ENCODE measurements at regions not wholly inside any gene's neighbourhood (a gene's known extent, or its start where the extent isn't known, plus 50 kb on each side); places are given as distances from the start of the nearest gene placed in this dataset.

GRCh38 chrX:20461002-20461401 is 194.3 kb upstream of the RPS6KA3 start:
- no peak overlapping the region for H3K4me3 ChIP-seq (ENCODE audit: low read depth, low read length)
- TF ChIP-seq CTCF (IDR thresholded peaks at IDR 0.05; ENCODE audit: insufficient read depth, low read depth, low read length) = no peak
- H3K27me3 ChIP-seq (ENCODE audit: control insufficient read depth, insufficient read depth, low read length) = no peaks in the 10 kb centered on the region
- POLR2A ChIA-PET = no interaction called here
- CTCF ChIA-PET = no interaction called here
- DNase-seq (ENCODE audit: low read depth) = no peak
- no peaks in the 10 kb centered on the region for H3K36me3 ChIP-seq (ENCODE audit: control insufficient read depth, insufficient read depth, low read length)

DNA sequence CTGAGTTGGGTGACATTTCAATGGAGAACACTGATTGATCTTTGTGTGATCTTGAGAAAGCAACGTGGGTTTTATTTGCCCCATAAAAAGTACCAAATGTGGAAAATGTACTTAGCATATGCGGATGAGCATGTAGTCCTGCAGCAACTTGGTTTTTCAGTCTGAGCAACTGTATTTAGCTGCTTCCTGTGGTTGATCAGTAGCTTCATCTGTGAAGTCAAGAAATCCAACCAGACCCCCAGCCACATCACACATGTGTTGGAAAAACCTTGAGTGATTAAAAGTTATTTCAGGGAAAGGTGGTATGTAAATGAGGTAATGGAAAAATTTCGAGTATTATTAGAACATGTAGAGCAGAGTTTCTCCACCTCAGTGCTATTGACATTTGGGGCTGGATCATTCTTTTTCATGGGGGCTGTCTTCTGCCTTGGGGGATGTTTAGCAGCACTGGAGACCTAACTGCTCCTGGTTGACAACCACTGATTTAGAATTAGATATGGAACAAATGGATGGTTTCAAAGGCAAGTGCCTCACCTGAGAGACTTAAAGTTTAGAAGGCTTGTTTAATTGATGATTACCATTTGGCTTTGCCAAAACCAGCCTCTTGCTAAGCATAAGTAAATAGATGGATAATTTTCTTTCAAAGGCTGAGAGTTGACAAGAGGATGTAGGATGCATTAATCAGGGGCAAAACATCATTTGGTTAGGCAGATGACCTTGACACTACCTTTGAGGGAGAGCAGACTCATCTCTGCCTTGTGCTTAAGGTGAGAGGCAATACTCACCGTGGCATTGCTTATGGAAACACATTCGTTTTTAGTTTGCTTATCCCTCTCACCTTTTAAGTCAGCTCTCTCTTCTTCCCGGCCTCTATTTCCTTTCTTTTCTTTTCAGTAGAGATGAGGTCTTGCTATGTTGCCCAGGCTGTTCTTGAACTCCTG is 193.0 kb upstream of the RPS6KA3 start:
- TF ChIP-seq CTCF (IDR thresholded peaks at IDR 0.05; ENCODE audit: insufficient read depth, low read depth, low read length) = no peak
- no peaks in the 10 kb centered on the region for H3K36me3 ChIP-seq (ENCODE audit: control insufficient read depth, insufficient read depth, low read length)
- no peak for DNase-seq (ENCODE audit: low read depth)
- POLR2A ChIA-PET = no interaction called here
- no peaks in the 10 kb centered on the region for H3K27me3 ChIP-seq (ENCODE audit: control insufficient read depth, insufficient read depth, low read length)
- no peak overlapping the region for H3K4me3 ChIP-seq (ENCODE audit: low read depth, low read length)
- CTCF ChIA-PET = interaction anchor here (0.6 kb wide), 1 partner anchor 570 kb away, joined by 3 read pairs; no protein-coding TSS in a partner anchor

DNA sequence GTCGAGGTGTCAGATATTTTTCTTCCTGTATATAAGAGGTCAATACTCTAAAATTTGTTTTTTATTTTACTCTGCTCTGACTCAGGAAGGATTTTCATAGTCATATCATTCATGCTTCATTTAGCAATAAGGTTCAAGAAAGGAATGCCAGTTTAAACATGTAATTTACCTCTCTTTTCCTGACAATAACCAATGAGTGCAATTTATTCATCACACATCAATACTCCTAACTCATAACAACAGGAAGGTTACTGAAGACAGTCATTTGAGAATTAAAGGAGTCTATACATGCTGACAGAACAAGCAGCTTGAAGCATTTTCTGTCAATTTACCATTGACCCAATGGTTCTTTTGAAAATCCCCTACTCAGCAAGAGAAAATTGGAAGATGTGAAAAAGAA is 190.3 kb upstream of the RPS6KA3 start:
- ChIA-PET CTCF (interaction anchor here (0.9 kb wide), 1 partner anchor 10 kb away, joined by 3 read pairs; no protein-coding TSS in a partner anchor), POLR2A (no interaction called here)
- Histone ChIP-seq H3K27me3 (ENCODE audit: control insufficient read depth, insufficient read depth, low read length) (no peaks in the 10 kb centered on the region), H3K4me3 (ENCODE audit: low read depth, low read length) (no peak overlapping the region), H3K36me3 (ENCODE audit: control insufficient read depth, insufficient read depth, low read length) (no peaks in the 10 kb centered on the region)
- TF ChIP-seq CTCF (IDR thresholded peaks at IDR 0.05; ENCODE audit: insufficient read depth, low read depth, low read length) = no peak
- no peak for DNase-seq (ENCODE audit: low read depth)

DNA sequence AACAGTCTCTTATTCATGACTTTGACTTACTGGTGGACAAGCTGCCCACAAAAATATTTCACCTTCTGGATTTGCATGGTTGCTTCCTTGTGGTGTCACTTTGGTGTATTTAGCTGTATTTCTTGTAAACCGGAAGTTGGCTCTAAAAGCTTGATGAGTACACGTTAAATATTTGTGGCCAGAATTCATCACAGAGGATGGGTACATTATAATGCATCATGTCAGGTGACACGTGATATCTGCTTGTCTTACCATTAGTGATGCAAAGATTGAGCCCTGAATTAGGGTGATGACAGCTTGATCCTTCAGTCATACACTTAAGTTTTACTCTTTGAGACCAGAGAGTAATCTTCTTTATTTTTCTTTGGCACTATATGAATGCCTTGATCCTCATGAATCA is 188.3 kb upstream of the RPS6KA3 start:
- Histone ChIP-seq H3K27me3 (ENCODE audit: control insufficient read depth, insufficient read depth, low read length) (no peaks in the 10 kb centered on the region), H3K4me3 (ENCODE audit: low read depth, low read length) (no peak overlapping the region), H3K36me3 (ENCODE audit: control insufficient read depth, insufficient read depth, low read length) (no peaks in the 10 kb centered on the region)
- DNase-seq (ENCODE audit: low read depth) = no peak
- POLR2A ChIA-PET = interaction anchor here (0.7 kb wide), 1 partner anchor 94 kb away, joined by 5 read pairs; no protein-coding TSS in a partner anchor
- CTCF ChIA-PET = interaction anchor here (0.7 to 1.2 kb wide), 2 partner anchors 11 to 12 kb away, joined by 4 read pairs; no protein-coding TSS in a partner anchor
- TF ChIP-seq CTCF (IDR thresholded peaks at IDR 0.05; ENCODE audit: insufficient read depth, low read depth, low read length) = no peak

- H3K27me3 ChIP-seq (ENCODE audit: control insufficient read depth, insufficient read depth, low read length) = no peaks in the 10 kb centered on the region
- no peak for DNase-seq (ENCODE audit: low read depth)
- H3K4me3 ChIP-seq (ENCODE audit: low read depth, low read length) = no peak overlapping the region
- no peaks in the 10 kb centered on the region for H3K36me3 ChIP-seq (ENCODE audit: control insufficient read depth, insufficient read depth, low read length)
- CTCF ChIA-PET = interaction anchor here (1.1 kb wide), 1 partner anchor 12 kb away, joined by 3 read pairs; no protein-coding TSS in a partner anchor
- no peak for TF ChIP-seq CTCF (IDR thresholded peaks at IDR 0.05; ENCODE audit: insufficient read depth, low read depth, low read length)
- POLR2A ChIA-PET = no interaction called here
Measured at GRCh38 chrX:20454117-20454516, 187.4 kb upstream of the RPS6KA3 start.

Data from BJ (cell line).